ENCODE measurements at regions not wholly inside any gene's neighbourhood (a gene's known extent, or its start where the extent isn't known, plus 50 kb on each side); places are given as distances from the start of the nearest gene placed in this dataset.

GRCh38 chr5:97400537-97400936 is 217.5 kb upstream of the RIOK2 start:
- peaks cover 3% of the 10 kb centered on the region for H3K4me1 Mint-ChIP-seq
- H3K9me3 Mint-ChIP-seq: peaks cover 12% of the 10 kb centered on the region
- no peaks in the 10 kb centered on the region for H3K27me3 Mint-ChIP-seq (ENCODE audit: low read depth)
- no peak overlapping the region for H3K4me3 Mint-ChIP-seq
- TF ChIP-seq, protein P1, sequence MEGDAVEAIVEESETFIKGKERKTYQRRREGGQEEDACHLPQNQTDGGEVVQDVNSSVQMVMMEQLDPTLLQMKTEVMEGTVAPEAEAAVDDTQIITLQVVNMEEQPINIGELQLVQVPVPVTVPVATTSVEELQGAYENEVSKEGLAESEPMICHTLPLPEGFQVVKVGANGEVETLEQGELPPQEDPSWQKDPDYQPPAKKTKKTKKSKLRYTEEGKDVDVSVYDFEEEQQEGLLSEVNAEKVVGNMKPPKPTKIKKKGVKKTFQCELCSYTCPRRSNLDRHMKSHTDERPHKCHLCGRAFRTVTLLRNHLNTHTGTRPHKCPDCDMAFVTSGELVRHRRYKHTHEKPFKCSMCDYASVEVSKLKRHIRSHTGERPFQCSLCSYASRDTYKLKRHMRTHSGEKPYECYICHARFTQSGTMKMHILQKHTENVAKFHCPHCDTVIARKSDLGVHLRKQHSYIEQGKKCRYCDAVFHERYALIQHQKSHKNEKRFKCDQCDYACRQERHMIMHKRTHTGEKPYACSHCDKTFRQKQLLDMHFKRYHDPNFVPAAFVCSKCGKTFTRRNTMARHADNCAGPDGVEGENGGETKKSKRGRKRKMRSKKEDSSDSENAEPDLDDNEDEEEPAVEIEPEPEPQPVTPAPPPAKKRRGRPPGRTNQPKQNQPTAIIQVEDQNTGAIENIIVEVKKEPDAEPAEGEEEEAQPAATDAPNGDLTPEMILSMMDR (IDR thresholded peaks at IDR 0.05; ENCODE audit: unreplicated experiment): no peak
- no peak overlapping the region for H3K27ac Mint-ChIP-seq
- no peaks in the 10 kb centered on the region for H3K36me3 Mint-ChIP-seq
- DNase-seq (ENCODE audit: low spot score in 2 of 2, unreplicated experiment in 2 of 2): no peak

GRCh38 chr5:97405941-97406340 is 222.9 kb upstream of the RIOK2 start:
- H3K27ac Mint-ChIP-seq: no peak overlapping the region
- no peak for DNase-seq (ENCODE audit: low spot score in 2 of 2, unreplicated experiment in 2 of 2)
- TF ChIP-seq, protein P1 (IDR thresholded peaks at IDR 0.05; ENCODE audit: unreplicated experiment): no peak
- H3K27me3 Mint-ChIP-seq (ENCODE audit: low read depth): peaks cover 3% of the 10 kb centered on the region
- H3K36me3 Mint-ChIP-seq: no peaks in the 10 kb centered on the region
- no peaks in the 10 kb centered on the region for H3K9me3 Mint-ChIP-seq
- H3K4me1 Mint-ChIP-seq: no peaks in the 10 kb centered on the region
- no peak overlapping the region for H3K4me3 Mint-ChIP-seq

GRCh38 chr5:97406946-97407676 is 224.1 kb upstream of the RIOK2 start:
- DNase-seq (ENCODE audit: low spot score in 2 of 2, unreplicated experiment in 2 of 2): no peak
- Mint-ChIP-seq H3K9me3 (no peaks in the 10 kb centered on the region), H3K27ac (no peak overlapping the region), H3K4me3 (no peak overlapping the region), H3K4me1 (no peaks in the 10 kb centered on the region), H3K36me3 (no peaks in the 10 kb centered on the region), H3K27me3 (ENCODE audit: low read depth) (peaks cover 7% of the 10 kb centered on the region)
- TF ChIP-seq, protein P1 (IDR thresholded peaks at IDR 0.05; ENCODE audit: unreplicated experiment): no peak

GRCh38 chr5:97408331-97408730 is 225.3 kb upstream of the RIOK2 start:
- Mint-ChIP-seq H3K4me1 (no peaks in the 10 kb centered on the region), H3K4me3 (no peak overlapping the region), H3K9me3 (no peaks in the 10 kb centered on the region), H3K27me3 (ENCODE audit: low read depth) (peaks cover 7% of the 10 kb centered on the region), H3K27ac (no peak overlapping the region), H3K36me3 (no peaks in the 10 kb centered on the region)
- DNase-seq (ENCODE audit: low spot score in 2 of 2, unreplicated experiment in 2 of 2): no peak
- TF ChIP-seq, protein P1 (IDR thresholded peaks at IDR 0.05; ENCODE audit: unreplicated experiment): no peak

DNA sequence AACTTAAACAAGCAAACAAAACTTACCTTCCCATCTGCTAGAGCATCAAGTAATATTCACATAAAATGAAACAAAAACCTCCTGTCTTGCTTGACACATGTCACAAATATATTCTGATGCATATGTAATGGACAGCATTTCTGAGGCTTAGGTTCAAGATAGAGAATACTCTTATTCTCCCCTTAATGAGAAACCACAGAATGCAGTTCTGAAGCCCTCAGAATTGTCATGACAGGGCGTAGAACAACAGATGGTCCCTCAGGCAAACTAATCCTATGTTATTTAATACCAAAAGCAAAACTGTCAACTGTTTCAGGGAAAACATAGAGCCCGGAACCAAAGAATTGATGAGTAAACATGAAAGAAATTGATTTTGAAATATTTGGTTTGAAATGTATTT is 229.9 kb upstream of the RIOK2 start:
- DNase-seq (ENCODE audit: low spot score in 2 of 2, unreplicated experiment in 2 of 2): no peak
- H3K9me3 Mint-ChIP-seq: no peaks in the 10 kb centered on the region
- peaks cover 10% of the 10 kb centered on the region for H3K27me3 Mint-ChIP-seq (ENCODE audit: low read depth)
- H3K4me1 Mint-ChIP-seq: no peaks in the 10 kb centered on the region
- no peak overlapping the region for H3K27ac Mint-ChIP-seq
- TF ChIP-seq, protein P1 (IDR thresholded peaks at IDR 0.05; ENCODE audit: unreplicated experiment): no peak
- H3K4me3 Mint-ChIP-seq: no peak overlapping the region
- H3K36me3 Mint-ChIP-seq: no peaks in the 10 kb centered on the region

All from mesothelial cell of epicardium (in vitro differentiated cells).